ENCODE measurements at regions not wholly inside any gene's neighbourhood (a gene's known extent, or its start where the extent isn't known, plus 50 kb on each side); places are given as distances from the start of the nearest gene placed in this dataset.
"Not testable (repeated sequence)": the region's sequence is repeated elsewhere in the genome, so short reads cannot be mapped to it uniquely, and the experiment has no call there.

- H3K4me3 ChIP-seq (ENCODE audit: low read depth, low read length): no peak overlapping the region
- DNase-seq (ENCODE audit: low read depth): no peak
- TF ChIP-seq CTCF (IDR thresholded peaks at IDR 0.05; ENCODE audit: low read depth, low read length, missing control alignments): no peak
Measured at GRCh38 chr3:194949592-194949991, 263.9 kb downstream of the FAM43A start.

GRCh38 chr3:194950906-194951628, 265.4 kb downstream of the FAM43A start:
- no peak for DNase-seq (ENCODE audit: low read depth)
- H3K4me3 ChIP-seq (ENCODE audit: low read depth, low read length): no peak overlapping the region
- TF ChIP-seq CTCF (IDR thresholded peaks at IDR 0.05; ENCODE audit: low read depth, low read length, missing control alignments): no peak

GRCh38 chr3:194951629-194951920, 265.9 kb downstream of the FAM43A start:
- not testable (repeated sequence) for H3K4me3 ChIP-seq (ENCODE audit: low read depth, low read length); DNase-seq (ENCODE audit: low read depth)

GRCh38 chr3:194951931-194952582, 266.4 kb downstream of the FAM43A start:
- no peak for TF ChIP-seq CTCF (IDR thresholded peaks at IDR 0.05; ENCODE audit: low read depth, low read length, missing control alignments)
- H3K4me3 ChIP-seq (ENCODE audit: low read depth, low read length): no peak overlapping the region
- no peak for DNase-seq (ENCODE audit: low read depth)

- H3K4me3 ChIP-seq (ENCODE audit: low read depth, low read length): no peak overlapping the region
- no peak for TF ChIP-seq CTCF (IDR thresholded peaks at IDR 0.05; ENCODE audit: low read depth, low read length, missing control alignments)
- no peak for DNase-seq (ENCODE audit: low read depth)
Measured at GRCh38 chr3:194952841-194953241, 267.2 kb downstream of the FAM43A start.

GRCh38 chr3:194953291-194953690, 267.6 kb downstream of the FAM43A start:
- TF ChIP-seq CTCF (IDR thresholded peaks at IDR 0.05; ENCODE audit: low read depth, low read length, missing control alignments): no peak
- no peak overlapping the region for H3K4me3 ChIP-seq (ENCODE audit: low read depth, low read length)
- DNase-seq (ENCODE audit: low read depth): no peak

- no peak for TF ChIP-seq CTCF (IDR thresholded peaks at IDR 0.05; ENCODE audit: low read depth, low read length, missing control alignments)
- H3K4me3 ChIP-seq (ENCODE audit: low read depth, low read length): no peak overlapping the region
- no peak for DNase-seq (ENCODE audit: low read depth)
Measured at GRCh38 chr3:194955546-194955945, 269.9 kb downstream of the FAM43A start.

All from GM12864 (cell line).